EH (cell line): ENCODE measurements at regions not wholly inside any gene's neighbourhood (a gene's known extent, or its start where the extent isn't known, plus 50 kb on each side); places are given as distances from the start of the nearest gene placed in this dataset.

Source experiments
- DNase-seq: peaks from one replicate; pipeline ENCODE4 v3.0.0-alpha.2; 2015; ENCODE audit warnings: low read depth

DNA sequence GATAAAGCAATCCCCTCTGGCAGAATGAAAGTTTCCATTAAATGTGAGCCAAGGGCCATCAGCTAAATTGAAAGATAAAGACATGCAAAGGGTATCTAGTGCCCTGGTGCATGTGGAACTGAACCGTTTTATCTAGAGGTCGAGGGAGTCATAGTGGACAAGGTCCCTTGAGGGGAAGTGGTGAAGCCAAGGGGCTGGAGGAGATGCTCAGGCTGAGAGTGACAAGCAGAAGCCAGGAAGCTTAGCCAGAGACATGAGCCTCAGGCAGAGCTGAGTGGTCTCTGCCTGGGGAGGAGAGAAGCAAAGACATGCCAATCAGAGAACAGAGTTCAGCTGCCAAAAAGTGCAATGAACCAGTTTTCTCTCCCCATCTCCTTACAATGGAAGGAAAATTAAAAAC is 68.1 kb upstream of the SLC10A2 start:
- DNase-seq, result no peak

DNA sequence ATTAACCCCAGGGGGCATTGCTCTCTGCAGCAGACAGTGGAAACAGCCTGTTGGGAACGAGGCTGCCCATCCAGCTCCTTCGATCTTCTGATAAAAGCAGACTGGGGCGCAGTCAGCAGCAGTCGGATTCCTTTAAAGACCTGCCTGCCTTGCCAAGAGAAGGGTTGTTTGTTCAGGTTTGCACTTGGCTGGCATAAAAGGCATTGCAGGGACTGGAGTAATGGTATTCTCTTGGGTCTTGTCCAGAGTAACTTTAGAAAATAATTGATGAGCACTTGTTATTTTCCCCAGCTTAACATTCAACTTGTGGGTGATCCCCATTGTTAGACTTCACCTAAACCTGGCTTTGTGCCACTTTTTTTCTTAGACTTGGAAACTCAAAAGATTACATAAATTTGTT is 67.3 kb upstream of the SLC10A2 start:
- no peak for DNase-seq

- DNase-seq, result no peak
Observed at GRCh38 chr13:103130681-103131210, 64.5 kb upstream of the SLC10A2 start.

- no peak for DNase-seq
Observed at GRCh38 chr13:103130146-103130545, 63.9 kb upstream of the SLC10A2 start.
